Left ventricle myocardium inferior (tissue), 1 donor: ENCODE measurements at regions not wholly inside any gene's neighbourhood (a gene's known extent, or its start where the extent isn't known, plus 50 kb on each side); places are given as distances from the start of the nearest gene placed in this dataset.

Source experiments
- DNase-seq: peaks from one replicate; pipeline ENCODE4 v3.0.0-alpha.2; 2020
- H3K27ac ChIP-seq: fragments of 200-600 bp; replicated peaks from 2 replicates; pipeline ENCODE4 v1.8.0; 2021
- H3K27me3 ChIP-seq: fragments of 200-600 bp; 2 replicates; pipeline ENCODE4 v1.8.0; 2021; ENCODE audit warnings: low read depth
- H3K36me3 ChIP-seq: fragments of 200-600 bp; 2 replicates; pipeline ENCODE4 v1.8.0; 2021
- H3K4me1 ChIP-seq: fragments of 200-600 bp; 2 replicates; pipeline ENCODE4 v1.8.0; 2021
- H3K4me3 ChIP-seq: fragments of 200-600 bp; 2 replicates; pipeline ENCODE4 v1.8.0; 2021; ENCODE audit warnings: mild to moderate bottlenecking, moderate library complexity
- H3K9me3 ChIP-seq: fragments of 200-600 bp; replicated peaks from 2 replicates; pipeline ENCODE4 v1.8.0; 2021
- intact Hi-C: fragments of 100-400 bp; cut with micrococcal nuclease; formaldehyde crosslinking; loops from one replicate; pipeline ENCODE4 v1.11.0; 2022
- TF ChIP-seq, protein P1 (sequence below): fragments of 200-600 bp; IDR thresholded peaks from 2 replicates; pipeline ENCODE4 v1.8.0; 2021; ENCODE audit warnings: antibody characterized with exemption, mild to moderate bottlenecking, borderline replicate concordance
- donor health status: DM: no; HTN: yes; CAD: no; lungs with severe emphysema.

DNA sequence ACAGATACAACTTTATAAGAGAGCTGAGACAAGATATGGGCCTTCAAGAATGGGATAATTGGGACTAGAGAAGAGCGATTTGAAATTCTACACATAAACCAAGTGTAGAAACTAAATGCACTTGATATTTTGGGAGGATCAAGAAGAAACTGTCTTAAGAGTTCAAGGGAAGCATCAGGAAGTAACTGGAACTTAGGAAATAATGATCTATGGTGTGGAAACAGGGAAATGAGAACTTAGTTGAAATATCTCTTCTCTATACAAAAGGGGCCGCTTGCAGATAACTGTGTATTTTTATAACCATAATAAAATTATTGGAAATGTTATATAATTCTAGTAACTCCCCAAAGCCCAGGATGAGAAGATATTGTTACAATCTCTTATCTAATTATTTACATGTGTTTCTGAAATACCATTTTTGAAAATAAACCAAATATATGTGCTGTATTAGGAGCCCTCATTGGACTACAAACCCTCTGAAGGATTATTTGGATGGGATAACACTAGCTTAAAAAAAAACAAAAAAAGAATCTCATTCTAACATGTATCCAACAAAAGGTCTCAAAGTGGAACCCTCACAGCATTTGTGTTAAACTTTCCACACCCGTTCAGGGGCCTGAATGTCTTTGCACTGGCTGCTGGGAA lies 84.7 kb upstream of the FLRT2 start:
- DNase-seq: no peak
- no peak overlapping the region for H3K4me3 ChIP-seq
- H3K9me3 ChIP-seq: no peaks in the 10 kb centered on the region
- no peak overlapping the region for H3K27ac ChIP-seq
- TF ChIP-seq, protein P1, sequence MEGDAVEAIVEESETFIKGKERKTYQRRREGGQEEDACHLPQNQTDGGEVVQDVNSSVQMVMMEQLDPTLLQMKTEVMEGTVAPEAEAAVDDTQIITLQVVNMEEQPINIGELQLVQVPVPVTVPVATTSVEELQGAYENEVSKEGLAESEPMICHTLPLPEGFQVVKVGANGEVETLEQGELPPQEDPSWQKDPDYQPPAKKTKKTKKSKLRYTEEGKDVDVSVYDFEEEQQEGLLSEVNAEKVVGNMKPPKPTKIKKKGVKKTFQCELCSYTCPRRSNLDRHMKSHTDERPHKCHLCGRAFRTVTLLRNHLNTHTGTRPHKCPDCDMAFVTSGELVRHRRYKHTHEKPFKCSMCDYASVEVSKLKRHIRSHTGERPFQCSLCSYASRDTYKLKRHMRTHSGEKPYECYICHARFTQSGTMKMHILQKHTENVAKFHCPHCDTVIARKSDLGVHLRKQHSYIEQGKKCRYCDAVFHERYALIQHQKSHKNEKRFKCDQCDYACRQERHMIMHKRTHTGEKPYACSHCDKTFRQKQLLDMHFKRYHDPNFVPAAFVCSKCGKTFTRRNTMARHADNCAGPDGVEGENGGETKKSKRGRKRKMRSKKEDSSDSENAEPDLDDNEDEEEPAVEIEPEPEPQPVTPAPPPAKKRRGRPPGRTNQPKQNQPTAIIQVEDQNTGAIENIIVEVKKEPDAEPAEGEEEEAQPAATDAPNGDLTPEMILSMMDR: no peak
- H3K36me3 ChIP-seq: no peaks in the 10 kb centered on the region
- H3K4me1 ChIP-seq: peaks cover 3% of the 10 kb centered on the region
- no peaks in the 10 kb centered on the region for H3K27me3 ChIP-seq
- intact Hi-C loops: no loop called here

DNA sequence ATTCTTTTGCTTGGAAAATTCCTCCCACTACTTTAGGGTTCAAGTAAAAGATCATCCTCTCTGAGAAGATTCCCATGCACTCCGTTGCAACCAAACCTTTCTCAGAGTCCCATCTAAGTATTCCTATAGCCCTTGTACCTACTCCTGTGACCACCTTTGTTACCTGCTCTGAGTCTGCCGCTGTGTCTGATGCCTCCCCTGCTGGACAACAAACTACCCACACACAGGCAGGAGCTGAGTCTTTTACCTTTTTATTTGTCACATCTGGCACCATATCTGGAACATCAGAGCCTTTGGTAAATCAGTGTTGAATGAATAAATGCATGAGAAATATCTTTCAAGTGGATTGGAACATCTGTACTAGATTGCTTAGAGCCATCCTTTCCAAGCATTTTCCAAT lies 82.1 kb upstream of the FLRT2 start:
- no peak for DNase-seq
- Histone ChIP-seq H3K9me3 (no peaks in the 10 kb centered on the region), H3K4me1 (no peaks in the 10 kb centered on the region), H3K36me3 (no peaks in the 10 kb centered on the region), H3K27me3 (no peaks in the 10 kb centered on the region), H3K27ac (no peak overlapping the region), H3K4me3 (no peak overlapping the region)
- intact Hi-C loops: no loop called here
- TF ChIP-seq, protein P1: no peak

DNA sequence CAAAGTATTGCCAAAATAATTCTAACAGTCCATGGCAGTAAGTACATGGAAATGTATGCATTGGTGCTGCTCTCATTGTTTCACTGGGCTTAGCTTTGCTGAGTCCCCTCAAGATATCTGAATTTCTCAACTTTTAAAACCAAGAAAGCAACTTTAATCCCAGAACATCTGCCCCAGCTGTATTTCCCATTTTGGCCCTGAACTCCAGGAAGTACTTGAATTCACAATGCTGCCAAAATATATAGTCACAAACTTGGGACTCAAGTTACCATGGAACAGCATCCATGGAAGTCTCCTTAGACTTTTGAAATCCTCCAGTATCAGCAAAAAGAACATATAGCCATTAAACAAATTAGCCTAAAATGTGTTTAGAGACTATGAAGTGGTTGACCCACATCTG lies 78.5 kb upstream of the FLRT2 start:
- TF ChIP-seq, protein P1: no peak
- DNase-seq: no peak
- Histone ChIP-seq H3K9me3 (no peaks in the 10 kb centered on the region), H3K4me3 (no peak overlapping the region), H3K36me3 (no peaks in the 10 kb centered on the region), H3K27ac (no peak overlapping the region), H3K4me1 (no peaks in the 10 kb centered on the region), H3K27me3 (no peaks in the 10 kb centered on the region)
- intact Hi-C loops: no loop called here

DNA sequence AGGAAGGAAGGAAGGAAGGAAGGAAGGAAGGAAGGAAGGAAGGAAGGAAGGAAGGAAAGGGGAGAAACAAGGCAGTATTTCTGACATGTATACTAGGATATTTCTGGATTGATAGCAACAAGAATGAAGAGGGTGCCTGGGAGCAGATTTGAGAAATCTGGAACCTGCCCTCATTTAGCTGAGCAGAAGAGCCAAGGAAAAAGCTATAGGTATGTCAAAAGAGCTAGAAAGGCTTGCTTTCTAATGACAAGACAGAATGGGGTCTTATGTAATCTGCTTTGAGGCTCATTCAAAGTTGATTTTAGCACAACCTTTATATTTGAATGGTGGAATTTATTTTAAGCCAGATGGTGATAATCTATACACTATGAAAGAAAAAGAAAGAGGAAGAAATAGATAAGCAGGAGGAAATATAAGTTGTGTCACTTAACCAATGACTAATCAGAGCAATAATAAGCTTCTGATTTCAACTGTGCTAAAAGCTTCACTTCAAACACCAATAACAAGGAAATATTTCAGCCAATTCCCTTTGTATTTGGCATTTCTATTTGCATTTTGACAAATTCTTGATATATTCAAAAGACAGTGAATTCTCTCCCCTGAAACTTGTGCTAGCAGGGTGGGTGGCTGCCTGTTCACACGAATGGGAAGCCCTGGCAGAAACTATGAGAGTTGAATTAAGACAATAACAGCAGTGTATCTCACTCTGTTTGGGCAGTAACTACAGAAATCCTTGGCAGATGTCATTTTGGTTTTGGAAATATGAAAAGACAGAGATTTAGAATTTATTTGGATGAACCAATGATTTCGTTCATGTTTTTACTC lies 76.3 kb upstream of the FLRT2 start:
- DNase-seq: no peak
- no peak overlapping the region for H3K4me3 ChIP-seq
- no peaks in the 10 kb centered on the region for H3K4me1 ChIP-seq
- H3K27ac ChIP-seq: no peak overlapping the region
- TF ChIP-seq, protein P1: no peak
- intact Hi-C loops: no loop called here
- no peaks in the 10 kb centered on the region for H3K36me3 ChIP-seq
- H3K9me3 ChIP-seq: no peaks in the 10 kb centered on the region
- H3K27me3 ChIP-seq: no peaks in the 10 kb centered on the region

DNA sequence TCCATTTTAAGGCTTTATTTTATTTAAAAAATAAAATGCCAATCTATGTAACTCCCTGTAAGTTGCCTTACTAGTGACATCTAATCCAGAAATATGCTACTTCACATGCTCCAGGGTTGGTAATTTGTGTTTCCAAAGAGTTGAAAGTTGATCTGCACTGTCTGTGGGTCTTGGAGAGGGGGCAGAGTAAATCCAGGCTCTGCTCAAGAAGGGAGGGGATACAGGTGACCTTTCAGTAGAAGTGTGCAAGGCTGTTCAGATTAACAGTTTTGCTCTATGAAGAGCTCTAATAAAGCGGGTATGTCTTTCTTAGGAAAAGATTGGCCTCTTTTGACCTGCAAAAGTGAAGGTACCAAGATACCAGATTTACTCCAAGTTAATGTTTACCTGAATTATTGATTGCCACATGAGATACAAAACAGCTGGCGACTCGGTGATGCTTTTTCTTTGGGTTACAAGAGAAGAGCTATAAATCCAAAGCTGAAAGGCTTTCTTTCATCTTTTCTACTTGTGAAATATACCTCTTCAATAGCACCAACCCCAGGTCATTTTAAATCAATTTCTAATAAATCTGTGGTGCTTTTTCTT lies 75.6 kb upstream of the FLRT2 start:
- no peaks in the 10 kb centered on the region for H3K9me3 ChIP-seq
- DNase-seq: no peak
- intact Hi-C loops: no loop called here
- no peaks in the 10 kb centered on the region for H3K27me3 ChIP-seq
- TF ChIP-seq, protein P1: no peak
- H3K27ac ChIP-seq: no peak overlapping the region
- H3K4me3 ChIP-seq: no peak overlapping the region
- no peaks in the 10 kb centered on the region for H3K36me3 ChIP-seq
- no peaks in the 10 kb centered on the region for H3K4me1 ChIP-seq
